Smooth muscle cell (in vitro differentiated cells): ENCODE measurements at regions not wholly inside any gene's neighbourhood (a gene's known extent, or its start where the extent isn't known, plus 50 kb on each side); places are given as distances from the start of the nearest gene placed in this dataset.

Source experiments
- DNase-seq: peaks from one replicate; lab custom pipeline; 2025; ENCODE audit not compliant: unreplicated experiment; lab: John Stamatoyannopoulos, UW
- H2AFZ ChIP-seq: fragments of 200-600 bp; sonication (generic); 2 replicates; pipeline ENCODE4 v1.6.0; 2016; ENCODE audit warnings: antibody characterized with exemption, low read depth, mild to moderate bottlenecking
- H3F3A ChIP-seq: fragments of 200-600 bp; sonication (generic); 2 replicates; pipeline ENCODE4 v1.6.0; 2017; ENCODE audit warnings: antibody characterized with exemption, low read depth
- H3K27ac ChIP-seq: fragments of 200-600 bp; sonication (generic); 2 replicates; pipeline ENCODE4 v1.5.1; 2016; ENCODE audit warnings: low read depth, mild to moderate bottlenecking
- H3K27me3 ChIP-seq: fragments of 200-600 bp; sonication (generic); 2 replicates; pipeline ENCODE4 v1.6.1; 2016; ENCODE audit warnings: low read depth, mild to moderate bottlenecking
- H3K36me3 ChIP-seq: fragments of 200-600 bp; sonication (generic); 2 replicates; pipeline ENCODE4 v1.5.1; 2016; ENCODE audit warnings: low read depth
- H3K4me1 ChIP-seq: fragments of 200-600 bp; sonication (generic); 2 replicates; pipeline ENCODE4 v1.5.1; 2016; ENCODE audit warnings: low read depth
- H3K4me2 ChIP-seq: fragments of 200-600 bp; sonication (generic); 2 replicates; pipeline ENCODE4 v1.6.0; 2016; ENCODE audit warnings: mild to moderate bottlenecking
- H3K4me3 ChIP-seq: fragments of 200-600 bp; sonication (generic); 2 replicates; pipeline ENCODE4 v1.5.1; 2016; ENCODE audit warnings: mild to moderate bottlenecking
- H3K79me2 ChIP-seq: fragments of 200-600 bp; sonication (generic); 2 replicates; pipeline ENCODE4 v1.6.0; 2016; ENCODE audit warnings: low read depth, mild to moderate bottlenecking
- H3K9ac ChIP-seq: fragments of 200-600 bp; sonication (generic); 2 replicates; pipeline ENCODE4 v1.6.0; 2016; ENCODE audit warnings: low read depth
- H3K9me3 ChIP-seq: fragments of 200-600 bp; sonication (generic); replicated peaks from 2 replicates; pipeline ENCODE4 v1.5.1; 2016; ENCODE audit warnings: low read depth
- H4K20me1 ChIP-seq: fragments of 200-600 bp; sonication (generic); 2 replicates; pipeline ENCODE4 v1.6.0; 2016; ENCODE audit warnings: low read depth
- CTCF ChIP-seq: fragments of 200-600 bp; sonication (generic); IDR thresholded peaks from 2 replicates; pipeline ENCODE4 v1.5.1; 2017; ENCODE audit warnings: borderline replicate concordance, mild to moderate bottlenecking, antibody characterized with exemption; ENCODE audit not compliant: insufficient read depth, poor library complexity, severe bottlenecking
- WGBS: methylation state at CpG from one replicate; pipeline ENCODE4 v1.1.7; 2016; ENCODE audit warnings: low lambda C conversion rate; 5-methylcytosine and 5-hydroxymethylcytosine counted together

- Histone ChIP-seq H3K4me2 (peak overlapping the region; percentile 6), H3F3A (no peaks in the 10 kb centered on the region), H3K27me3 (no peaks in the 10 kb centered on the region), H3K9me3 (no peaks in the 10 kb centered on the region), H3K4me3 (no peak overlapping the region), H2AFZ (no peak overlapping the region), H3K36me3 (no peaks in the 10 kb centered on the region), H3K27ac (no peak overlapping the region), H3K9ac (no peak overlapping the region), H3K4me1 (no peaks in the 10 kb centered on the region), H3K79me2 (no peaks in the 10 kb centered on the region), H4K20me1 (no peaks in the 10 kb centered on the region)
- no peak for TF ChIP-seq CTCF
- no peak for DNase-seq
- 33% methylated on average over 2 of the region's 2 CpGs for WGBS
These were observed 685.4 kb downstream of the TENT5A start for GRCh38 chr6:81067057-81067456.

- H3K9me3 ChIP-seq, result no peaks in the 10 kb centered on the region
- no peaks in the 10 kb centered on the region for H3K36me3 ChIP-seq
- H3K27me3 ChIP-seq, result no peaks in the 10 kb centered on the region
- H3K4me2 ChIP-seq, result no peak overlapping the region
- H3K4me1 ChIP-seq, result no peaks in the 10 kb centered on the region
- H3K9ac ChIP-seq, result no peak overlapping the region
- no peak overlapping the region for H3K27ac ChIP-seq
- H3K79me2 ChIP-seq, result no peaks in the 10 kb centered on the region
- H4K20me1 ChIP-seq, result no peaks in the 10 kb centered on the region
- no peak overlapping the region for H3K4me3 ChIP-seq
- H3F3A ChIP-seq, result no peaks in the 10 kb centered on the region
- H2AFZ ChIP-seq, result no peak overlapping the region
- no peak for TF ChIP-seq CTCF
- DNase-seq, result no peak
- WGBS, result 81% methylated on average over 4 of the region's 4 CpGs
These were observed 688.6 kb downstream of the TENT5A start for GRCh38 chr6:81063891-81064290.

DNA sequence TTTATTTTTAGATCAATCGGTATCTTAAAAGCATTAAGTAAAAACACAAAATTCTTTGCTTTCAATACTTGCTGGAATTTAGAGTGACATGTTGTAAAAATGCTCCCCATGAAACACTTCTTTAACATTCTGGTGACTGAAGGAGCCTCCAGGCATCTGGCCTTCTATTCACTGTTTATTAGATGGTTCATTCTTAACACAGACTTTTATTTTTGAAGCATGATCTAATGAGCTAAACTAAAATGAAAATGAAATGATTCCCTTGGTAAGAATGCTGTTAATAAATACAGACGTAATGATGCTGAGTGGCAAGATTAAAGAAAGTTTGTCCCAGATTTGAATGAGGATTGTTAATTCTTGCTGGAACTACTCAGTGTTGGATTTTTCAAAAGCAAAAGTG is 698.4 kb downstream of the TENT5A start:
- TF ChIP-seq CTCF, result no peak
- Histone ChIP-seq H3K79me2 (no peaks in the 10 kb centered on the region), H3F3A (no peaks in the 10 kb centered on the region), H3K9me3 (no peaks in the 10 kb centered on the region), H3K27me3 (no peaks in the 10 kb centered on the region), H3K4me1 (no peaks in the 10 kb centered on the region), H3K4me2 (no peak overlapping the region), H3K9ac (no peak overlapping the region), H3K27ac (no peak overlapping the region), H3K36me3 (no peaks in the 10 kb centered on the region), H3K4me3 (no peak overlapping the region), H2AFZ (no peak overlapping the region), H4K20me1 (no peaks in the 10 kb centered on the region)
- 93% methylated on average over 2 of the region's 2 CpGs for WGBS
- no peak for DNase-seq

GRCh38 chr6:81051952-81052351 is 700.5 kb downstream of the TENT5A start:
- Histone ChIP-seq H3K27me3 (no peaks in the 10 kb centered on the region), H3K4me3 (no peak overlapping the region), H3F3A (no peaks in the 10 kb centered on the region), H3K36me3 (no peaks in the 10 kb centered on the region), H3K27ac (no peak overlapping the region), H3K9ac (no peak overlapping the region), H3K4me1 (no peaks in the 10 kb centered on the region), H3K79me2 (no peaks in the 10 kb centered on the region), H3K4me2 (no peak overlapping the region), H2AFZ (no peak overlapping the region), H3K9me3 (no peaks in the 10 kb centered on the region), H4K20me1 (no peaks in the 10 kb centered on the region)
- WGBS, result 88% methylated on average over 8 of the region's 8 CpGs
- no peak for TF ChIP-seq CTCF
- no peak for DNase-seq
